Globus pallidus (tissue), 1 donor: ENCODE measurements at regions not wholly inside any gene's neighbourhood (a gene's known extent, or its start where the extent isn't known, plus 50 kb on each side); places are given as distances from the start of the nearest gene placed in this dataset.
"Not testable (repeated sequence)": the region's sequence is repeated elsewhere in the genome, so short reads cannot be mapped to it uniquely, and the experiment has no call there.

ENCODE experiments used
- DNase-seq: peaks from one replicate; pipeline ENCODE4 v3.0.0-alpha.2; 2015; ENCODE audit warnings: low spot score

DNA sequence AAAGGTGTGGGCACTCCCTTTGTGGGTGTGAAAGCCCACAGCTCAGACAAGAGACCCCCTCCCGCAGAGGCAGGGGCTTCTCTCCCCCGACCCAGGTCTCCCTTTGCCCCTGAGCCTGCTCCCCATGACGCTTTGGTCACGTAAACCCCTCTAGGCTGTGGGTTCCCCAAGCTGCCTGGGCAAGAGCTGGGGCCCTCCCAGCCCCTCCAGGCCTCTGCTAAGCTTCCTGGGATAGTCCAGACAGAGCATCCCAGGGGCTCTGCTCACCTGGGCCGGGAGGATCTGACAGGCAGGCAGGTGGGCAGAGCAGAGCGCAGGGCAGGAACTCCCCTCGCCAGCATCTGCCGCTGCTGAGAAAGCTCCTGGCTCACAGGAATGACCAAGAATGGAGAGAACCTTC, 177.3 kb downstream of the BANP start:
- DNase-seq: no peak

DNA sequence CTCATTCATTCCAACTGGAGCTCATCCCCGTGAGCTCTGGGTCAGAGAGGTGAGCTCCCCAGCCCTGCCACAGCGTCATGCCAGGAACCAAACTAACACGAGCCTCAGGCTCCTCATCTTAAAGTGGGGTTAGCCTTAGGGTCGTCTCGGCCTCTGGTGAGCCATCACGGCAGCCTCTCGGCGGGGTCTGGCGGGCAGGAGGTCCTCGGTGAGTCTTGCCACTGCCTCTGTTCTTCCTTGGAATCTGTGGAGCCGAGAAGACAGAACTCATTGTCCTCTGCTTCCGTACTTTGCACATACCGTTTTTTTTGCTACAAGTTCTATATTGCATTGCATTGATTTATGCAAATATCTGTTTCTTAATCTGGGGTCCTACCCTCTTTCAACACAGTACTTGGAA, 177.9 kb downstream of the BANP start:
- not testable (repeated sequence) for DNase-seq

GRCh38 chr16:88130016-88130415, 178.8 kb downstream of the BANP start:
- DNase-seq: no peak

- no peak for DNase-seq
Observed at GRCh38 chr16:88130681-88131080, 179.4 kb downstream of the BANP start.

DNA sequence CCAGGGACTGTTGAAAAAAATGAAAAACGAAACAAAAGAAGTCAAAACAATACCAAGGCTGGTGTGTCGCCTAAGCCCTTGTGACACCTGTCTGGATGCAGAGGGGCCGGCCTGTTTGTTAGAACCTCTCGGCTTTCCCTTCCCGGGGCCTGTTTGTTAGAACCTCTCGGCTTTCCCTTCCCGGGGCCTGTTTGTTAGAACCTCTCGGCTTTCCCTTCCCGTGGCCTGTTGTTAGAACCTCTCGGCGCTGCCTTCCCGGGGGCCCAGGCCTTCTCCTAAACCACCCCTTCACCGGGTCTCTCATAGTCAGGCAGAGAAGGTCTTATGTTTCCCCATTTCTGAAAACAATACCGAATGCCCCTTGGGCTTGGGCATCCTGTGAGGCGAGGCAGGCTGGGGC, 180.0 kb downstream of the BANP start:
- no peak for DNase-seq

GRCh38 chr16:88131966-88132365, 180.7 kb downstream of the BANP start:
- no peak for DNase-seq

GRCh38 chr16:88132836-88133506, 181.7 kb downstream of the BANP start:
- no peak for DNase-seq

DNA sequence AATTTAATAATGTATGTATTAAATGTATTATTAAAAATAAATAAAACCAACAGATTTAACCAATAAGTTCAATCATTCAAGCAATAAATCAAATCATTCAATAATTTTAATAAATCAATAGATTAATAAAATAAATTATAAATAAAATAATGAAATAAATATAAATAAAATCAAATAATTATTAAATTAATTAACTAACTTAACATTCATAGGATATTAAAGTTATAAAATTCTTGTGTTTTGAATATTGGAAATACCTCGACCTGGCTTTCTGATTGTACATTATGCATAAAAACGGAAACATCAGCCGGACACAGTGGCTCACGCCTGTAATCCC, 182.2 kb downstream of the BANP start:
- DNase-seq: no peak

DNA sequence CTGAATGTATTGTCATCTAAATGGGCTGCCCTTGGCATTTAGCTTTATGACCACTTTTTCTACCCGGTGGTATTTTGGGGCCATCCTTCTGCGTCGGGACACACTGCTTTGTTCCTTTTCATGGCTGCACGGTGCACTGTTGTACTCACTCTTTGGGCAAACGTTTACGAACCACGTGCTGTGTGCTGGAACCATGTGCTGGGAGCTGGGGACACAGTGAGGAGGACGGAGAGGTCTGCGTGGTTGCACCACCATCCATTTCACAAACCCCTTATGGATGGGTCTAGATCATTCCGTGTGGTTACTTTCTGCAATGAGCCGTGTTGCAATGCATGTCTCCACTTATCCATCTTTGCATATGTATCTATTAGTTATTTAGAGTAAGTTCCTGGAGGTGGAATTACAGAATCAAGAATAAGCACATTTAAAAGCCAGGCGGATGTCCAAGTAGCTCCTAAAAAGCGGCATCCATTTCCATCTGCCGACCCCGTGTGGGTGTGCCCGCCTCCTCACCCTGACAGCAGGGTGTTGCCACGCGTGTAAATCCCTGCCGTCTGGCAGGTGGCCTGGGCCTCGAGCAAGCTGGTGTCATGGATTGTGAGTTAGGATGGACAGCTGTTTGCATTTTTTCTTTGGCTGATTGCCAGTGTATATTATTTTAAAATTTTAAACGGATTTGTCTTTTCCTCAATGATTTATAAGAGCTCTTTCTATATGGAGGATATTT, 183.1 kb downstream of the BANP start:
- not testable (repeated sequence) for DNase-seq

- not testable (repeated sequence) for DNase-seq
Observed at GRCh38 chr16:88134899-88135682, 183.9 kb downstream of the BANP start.

DNA sequence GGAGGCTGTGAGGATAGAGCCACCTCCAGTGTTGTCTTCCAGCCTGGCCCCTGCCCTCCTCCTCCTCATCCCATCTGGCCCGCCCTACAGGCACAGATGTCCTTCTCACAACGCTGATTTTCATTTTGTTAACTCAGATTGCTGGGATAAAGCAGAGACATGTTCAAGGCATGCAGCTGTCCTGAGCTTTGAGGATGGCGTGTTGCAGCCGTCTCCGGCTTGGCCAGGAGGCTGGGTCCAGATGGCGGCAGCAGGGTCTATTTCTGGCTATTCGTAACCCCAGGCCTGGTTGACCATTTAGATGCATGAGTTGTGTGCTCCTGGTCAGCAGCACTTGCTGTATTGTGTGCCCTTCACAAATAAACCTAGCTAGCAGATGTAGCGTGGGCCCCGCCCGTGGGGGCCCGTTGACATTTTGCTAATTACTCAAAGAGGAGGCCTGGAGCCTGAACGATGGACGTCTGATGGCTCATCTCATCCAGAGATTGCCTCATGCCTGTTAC, 185.0 kb downstream of the BANP start:
- not testable (repeated sequence) for DNase-seq

DNA sequence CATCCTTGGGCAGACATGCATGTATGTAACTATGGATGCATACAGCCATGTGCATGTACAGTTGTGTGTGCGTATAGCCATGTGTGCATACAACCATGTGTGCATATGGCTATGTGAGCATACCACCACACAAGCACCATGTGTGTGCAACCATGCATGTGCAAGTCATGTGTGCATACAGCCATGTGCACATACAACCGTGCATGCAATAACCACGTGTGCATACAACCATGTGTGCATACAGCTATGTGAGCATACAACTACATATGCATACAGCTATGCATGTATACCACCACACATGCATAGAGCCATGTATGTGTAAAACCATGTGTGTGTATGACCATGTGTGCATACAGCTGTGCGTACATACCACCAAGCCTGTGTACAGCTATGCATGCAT, 185.7 kb downstream of the BANP start:
- not testable (repeated sequence) for DNase-seq

DNA sequence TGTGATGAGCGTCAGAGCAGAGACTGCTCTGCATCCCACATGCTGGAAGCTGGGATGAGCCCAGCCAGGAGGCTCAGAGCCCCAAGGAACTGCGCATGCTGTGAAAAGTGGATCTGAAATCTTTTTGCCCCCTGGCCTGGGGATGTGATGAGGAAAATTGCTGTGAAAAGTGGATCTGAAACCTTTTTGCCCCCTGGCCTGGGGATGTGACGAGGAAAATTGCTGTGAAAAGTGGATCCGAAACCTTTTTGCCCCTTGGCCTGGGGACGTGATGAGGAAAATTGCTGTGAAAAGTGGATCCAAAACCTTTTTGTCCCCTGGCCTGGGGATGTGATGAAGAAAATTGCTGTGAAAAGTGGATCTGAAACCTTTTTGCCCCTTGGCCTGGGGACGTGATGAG, 187.9 kb downstream of the BANP start:
- not testable (repeated sequence) for DNase-seq

GRCh38 chr16:88140195-88140594, 189.0 kb downstream of the BANP start:
- not testable (repeated sequence) for DNase-seq

DNA sequence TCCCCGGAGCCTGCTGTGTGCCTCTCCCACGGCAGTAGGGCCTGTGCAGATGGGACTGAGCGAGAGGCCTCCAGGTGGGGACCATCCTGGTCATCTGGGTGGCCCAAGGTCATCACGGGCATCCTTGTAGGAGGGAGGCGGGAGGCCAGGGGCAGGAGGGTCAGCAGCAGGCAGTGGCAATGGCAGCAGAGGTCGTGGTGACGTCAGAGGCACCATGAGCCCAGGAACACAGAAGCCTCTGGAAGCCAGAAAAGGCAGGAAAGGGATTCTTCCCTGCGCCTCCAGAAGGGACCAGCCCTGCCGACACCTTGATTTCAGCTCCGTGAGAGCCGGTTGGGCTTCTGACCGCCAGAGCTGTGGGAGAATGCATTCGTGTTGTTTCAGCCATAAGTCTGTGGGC, 190.3 kb downstream of the BANP start:
- no peak for DNase-seq

- not testable (repeated sequence) for DNase-seq
Observed at GRCh38 chr16:88142056-88142935, 191.1 kb downstream of the BANP start.

DNA sequence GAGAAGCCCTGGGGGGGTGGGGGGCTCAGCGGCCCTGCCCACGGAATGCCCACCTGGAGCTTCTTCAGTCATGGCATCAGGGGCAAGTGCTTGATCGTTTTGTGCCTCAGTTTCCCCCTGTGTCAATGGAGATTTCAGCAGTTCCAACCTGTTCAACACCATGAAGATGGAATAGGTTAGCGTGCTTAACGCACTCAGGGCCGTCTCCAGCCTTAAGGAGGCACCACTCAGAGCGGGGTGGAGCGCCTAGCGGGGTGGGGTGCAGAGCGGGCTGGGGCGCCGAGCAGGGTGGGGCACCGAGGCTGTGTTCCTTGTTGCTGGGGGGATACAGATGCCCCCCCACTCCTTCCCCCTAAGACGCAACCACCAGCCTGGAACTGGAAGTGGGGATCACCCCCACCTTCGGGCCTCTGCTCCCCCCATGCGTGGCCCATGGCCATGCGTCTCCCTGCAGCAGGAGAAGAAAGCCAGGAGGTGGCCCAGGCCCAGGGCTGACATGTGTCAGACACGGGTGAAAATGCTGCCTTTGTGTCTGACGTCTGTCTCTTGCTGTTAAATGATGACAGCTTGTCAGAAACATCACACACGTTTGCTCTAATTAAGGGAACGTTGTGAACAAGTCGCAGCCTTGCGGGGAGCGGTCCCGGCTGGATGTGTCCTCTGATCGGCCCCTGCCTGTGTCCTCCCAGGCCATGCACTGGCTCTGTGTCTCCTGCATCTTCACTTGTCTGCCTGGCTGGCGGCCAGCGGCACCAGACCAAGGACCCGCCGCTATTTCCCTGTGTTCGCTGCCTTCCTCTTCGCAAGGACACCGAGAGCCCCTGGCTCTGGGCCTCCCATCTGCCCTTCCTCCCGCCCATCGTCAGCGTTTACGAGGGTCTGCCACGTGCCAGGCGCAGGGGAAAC, 192.1 kb downstream of the BANP start:
- DNase-seq: not testable (repeated sequence)

DNA sequence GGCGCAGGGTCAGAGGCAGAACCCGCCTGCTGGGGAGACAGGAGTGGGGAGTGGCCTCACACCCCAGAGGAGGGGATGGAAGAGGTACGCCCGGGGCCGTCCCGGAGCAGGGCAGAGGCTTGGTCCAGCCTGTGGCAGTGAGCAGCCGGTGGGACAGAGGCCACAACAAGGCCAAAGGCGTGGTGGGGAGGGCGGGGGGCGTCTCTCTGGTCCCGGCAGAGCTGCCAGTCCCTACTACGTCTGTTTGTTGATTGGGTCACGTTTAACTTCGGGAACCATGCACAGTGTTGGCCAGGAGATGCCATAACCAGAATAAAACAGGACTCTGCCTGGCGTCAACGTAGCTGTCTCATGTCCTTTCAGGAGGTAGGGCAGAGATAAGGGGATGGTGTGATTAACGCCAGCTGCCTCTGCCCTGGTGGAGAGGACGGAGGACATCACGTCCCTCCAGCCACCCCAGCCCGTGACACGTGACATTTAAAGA, 192.8 kb downstream of the BANP start:
- DNase-seq: no peak

DNA sequence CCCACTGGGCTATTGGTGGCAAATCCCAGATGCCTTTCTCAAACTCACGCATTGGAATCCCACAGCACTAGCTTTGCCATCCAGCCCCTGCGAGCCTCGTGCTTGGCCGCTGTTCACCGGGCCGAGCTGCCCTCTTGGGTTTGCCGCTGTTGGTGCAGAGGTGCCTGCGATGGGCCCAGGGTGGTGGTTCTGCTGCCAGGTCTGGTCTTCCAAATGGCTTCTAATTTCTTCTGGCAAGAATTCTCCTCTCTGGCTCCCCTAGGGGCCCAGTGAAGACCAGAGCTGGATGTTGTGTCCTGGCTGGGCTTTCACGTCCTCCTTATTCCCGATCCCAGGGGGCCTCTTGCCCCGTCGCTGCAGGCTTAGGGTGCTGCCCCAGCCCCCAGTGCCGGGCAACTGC, 194.1 kb downstream of the BANP start:
- DNase-seq: not testable (repeated sequence)

- not testable (repeated sequence) for DNase-seq
Observed at GRCh38 chr16:88145824-88146405, 194.7 kb downstream of the BANP start.
